HEK293 (cell line): ENCODE measurements at regions not wholly inside any gene's neighbourhood (a gene's known extent, or its start where the extent isn't known, plus 50 kb on each side); places are given as distances from the start of the nearest gene placed in this dataset.

Experiments
- CTCF ChIP-seq: fragments of 450-650 bp; formaldehyde crosslinking; IDR thresholded peaks from 2 replicates; pipeline ENCODE4 v1.5.1; 2016; ENCODE audit warnings: missing biosample characterization, missing genetic modification characterization
- ELK4 ChIP-seq: IDR thresholded peaks from 2 replicates; pipeline ENCODE4 v1.6.1; 2011; ENCODE audit warnings: mild to moderate bottlenecking, low read depth, low read length, borderline replicate concordance
- GLIS2 ChIP-seq: fragments of 450-650 bp; formaldehyde crosslinking; IDR thresholded peaks from 2 replicates; pipeline ENCODE4 v1.5.1; 2016; ENCODE audit warnings: missing biosample characterization, missing genetic modification characterization
- PRDM10 ChIP-seq: fragments of 450-650 bp; formaldehyde crosslinking; IDR thresholded peaks from 2 replicates; pipeline ENCODE4 v1.5.1; 2016; ENCODE audit warnings: missing biosample characterization, missing genetic modification characterization
- ZBTB11 ChIP-seq: fragments of 450-650 bp; formaldehyde crosslinking; conservative IDR thresholded peaks from 2 replicates; pipeline ENCODE4 v1.5.1; 2016; ENCODE audit warnings: low read depth, missing biosample characterization, missing genetic modification characterization
- ZNF449 ChIP-seq: fragments of 450-650 bp; formaldehyde crosslinking; IDR thresholded peaks from 2 replicates; pipeline ENCODE4 v1.5.1; 2017; ENCODE audit warnings: missing biosample characterization, mild to moderate bottlenecking, missing genetic modification characterization, moderate library complexity
- ZNF521 ChIP-seq: fragments of 450-650 bp; formaldehyde crosslinking; IDR thresholded peaks from 2 replicates; pipeline ENCODE4 v1.5.1; 2017; ENCODE audit warnings: missing biosample characterization, mild to moderate bottlenecking, missing genetic modification characterization

GRCh38 chr1:169052727-169053126 is 53.8 kb upstream of the ATP1B1 start:
- TF ChIP-seq CTCF (no peak), ZNF449 (tag by site-specific recombination) (no peak), ZBTB11 (no peak), PRDM10 (tag by site-specific recombination) (no peak), ELK4 (no peak), ZNF521 (tag by site-specific recombination) (no peak), GLIS2 (tag by site-specific recombination) (no peak)
